H1 (cell line): ENCODE measurements at regions not wholly inside any gene's neighbourhood (a gene's known extent, or its start where the extent isn't known, plus 50 kb on each side); places are given as distances from the start of the nearest gene placed in this dataset.

Experiments used
- CTCF ChIA-PET: fragments of 300-600 bp; sonication (Branson Sonifier 250); formaldehyde crosslinking; loops from one replicate; lab custom pipeline; 2021; ENCODE audit not compliant: partially characterized antibody; lab: Charles Lee
- POLR2A ChIA-PET: fragments of 300-600 bp; sonication (Branson Sonifier 250); formaldehyde crosslinking; loops from one replicate; lab custom pipeline; 2021; ENCODE audit warnings: inconsistent platforms; ENCODE audit not compliant: partially characterized antibody; lab: Charles Lee
- DNase-seq, 2 experiments: peaks; one replicate each; pipeline versions ENCODE4 v3.0.0 to v3.0.0-alpha.2; 2010 to 2022; ENCODE audit warnings: low spot score in 2 of 2, low read depth in 1 of 2, mixed read lengths in 1 of 2
- FAIRE-seq: peaks from 2 replicates; lab custom pipeline; 2011; peaks lifted over from hg19 to GRCh38; lab: Jason Lieb, UNC
- H2AFZ ChIP-seq: 2 replicates; pipeline ENCODE4 v1.8.1; 2012; ENCODE audit warnings: low read length, inconsistent platforms
- H2AK5ac ChIP-seq: 2 replicates; pipeline ENCODE4 v1.6.1; 2013; ENCODE audit warnings: low read depth, low read length
- H2BK120ac ChIP-seq: replicated peaks from 2 replicates; pipeline ENCODE3; 2013; ENCODE audit warnings: low read depth, low read length, inconsistent platforms
- H2BK12ac ChIP-seq: 2 replicates; pipeline ENCODE4 v1.6.1; 2013; ENCODE audit warnings: low read depth, low read length
- H2BK15ac ChIP-seq: 2 replicates; pipeline ENCODE4 v1.6.1; 2013; ENCODE audit warnings: low read length
- H2BK20ac ChIP-seq: 2 replicates; pipeline ENCODE4 v1.6.1; 2013; ENCODE audit warnings: low read length
- H2BK5ac ChIP-seq: 2 replicates; pipeline ENCODE4 v1.6.1; 2013; ENCODE audit warnings: low read depth, low read length
- H3K14ac ChIP-seq: 2 replicates; pipeline ENCODE4 v1.6.1; 2013; ENCODE audit warnings: inconsistent platforms; ENCODE audit not compliant: insufficient read length
- H3K18ac ChIP-seq: 2 replicates; pipeline ENCODE4 v1.6.1; 2013; ENCODE audit warnings: low read length; ENCODE audit errors: extremely low read depth
- H3K23ac ChIP-seq: 2 replicates; pipeline ENCODE4 v1.6.1; 2013; ENCODE audit warnings: inconsistent platforms; ENCODE audit not compliant: insufficient read length
- H3K23me2 ChIP-seq: 2 replicates; pipeline ENCODE4 v1.6.1; 2013; ENCODE audit warnings: low read depth, low read length
- H3K27ac ChIP-seq: 2 replicates; pipeline ENCODE4 v1.6.1; 2011; ENCODE audit warnings: low read depth, low read length, inconsistent platforms
- H3K27me3 ChIP-seq, 4 experiments: replicated peaks in 1 of 4; 1 replicate in 1 of 4; 2 replicates in 3 of 4; pipeline versions ENCODE4 v1.6.1 to v1.8.1; 2011 to 2013; ENCODE audit warnings: low read length in 3 of 4, mild to moderate bottlenecking in 3 of 4, inconsistent platforms in 2 of 4, mixed read lengths in 2 of 4, moderate library complexity in 1 of 4; ENCODE audit not compliant: control insufficient read depth in 3 of 4, insufficient read depth in 3 of 4; ENCODE audit errors: extremely low read depth in 1 of 4
- H3K36me3 ChIP-seq, 4 experiments: 2 replicates each; pipeline versions ENCODE4 v1.6.1 to v1.8.1; 2011 to 2013; ENCODE audit warnings: mild to moderate bottlenecking in 4 of 4, low read length in 3 of 4, moderate library complexity in 2 of 4, control low read depth in 1 of 4, inconsistent platforms in 1 of 4; ENCODE audit not compliant: insufficient read depth in 4 of 4, control insufficient read depth in 2 of 4
- H3K4ac ChIP-seq: replicated peaks from 2 replicates; pipeline ENCODE3; 2013; ENCODE audit warnings: low read length, low read depth, mixed read lengths, inconsistent platforms; ENCODE audit not compliant: insufficient read length
- H3K4me1 ChIP-seq, 4 experiments: replicated peaks in 1 of 4; 1 replicate in 1 of 4; 2 replicates in 3 of 4; pipeline versions ENCODE4 v1.6.1 to v1.8.1; 2011 to 2013; ENCODE audit warnings: low read length in 3 of 4, inconsistent platforms in 2 of 4, mixed read lengths in 1 of 4; ENCODE audit not compliant: insufficient read depth in 4 of 4, control insufficient read depth in 3 of 4
- H3K4me2 ChIP-seq, 2 experiments: 2 replicates each; pipeline versions ENCODE4 v1.6.1 to v1.8.1; 2011 to 2013; ENCODE audit warnings: low read depth in 2 of 2, low read length in 2 of 2, control low read depth in 1 of 2, inconsistent platforms in 1 of 2, mild to moderate bottlenecking in 1 of 2; ENCODE audit not compliant: insufficient read depth in 1 of 2
- H3K4me3 ChIP-seq, 4 experiments: fragments of 200-600, 300-600 bp in 1 of 4; sonication (generic), shearing (Covaris generic), sonication (Bioruptor Twin) in 1 of 4; 2 replicates each; pipeline versions ENCODE4 v1.5.1 to v1.8.1; 2011 to 2016; ENCODE audit warnings: low read length in 4 of 4, low read depth in 3 of 4, control low read depth in 2 of 4, inconsistent platforms in 2 of 4, mild to moderate bottlenecking in 2 of 4, mixed read lengths in 1 of 4, moderate library complexity in 1 of 4; ENCODE audit not compliant: insufficient read depth in 2 of 4; ENCODE audit errors: extremely low read depth in 1 of 4
- H3K56ac ChIP-seq: replicated peaks from 2 replicates; pipeline ENCODE3; 2013; ENCODE audit warnings: low read depth, mild to moderate bottlenecking, mixed read lengths, low read length, inconsistent platforms; ENCODE audit not compliant: insufficient read length
- H3K79me1 ChIP-seq: 2 replicates; pipeline ENCODE4 v1.6.1; 2013; ENCODE audit warnings: low read depth, low read length, control low read depth
- H3K79me2 ChIP-seq, 2 experiments: 2 replicates each; pipeline versions ENCODE4 v1.6.1 to v1.8.1; 2012 to 2013; ENCODE audit warnings: low read length in 2 of 2, mild to moderate bottlenecking in 2 of 2, inconsistent platforms in 1 of 2; ENCODE audit not compliant: insufficient read depth in 2 of 2, control insufficient read depth in 1 of 2
- H3K9ac ChIP-seq, 4 experiments: replicated peaks in 1 of 4; 1 replicate in 1 of 4; 2 replicates in 3 of 4; pipeline versions ENCODE4 v1.6.1 to v1.8.1; 2011 to 2013; ENCODE audit warnings: low read depth in 3 of 4, low read length in 3 of 4, control low read depth in 2 of 4, mild to moderate bottlenecking in 2 of 4, moderate library complexity in 2 of 4, inconsistent platforms in 1 of 4; ENCODE audit errors: extremely low read depth in 1 of 4
- H3K9me3 ChIP-seq, 2 experiments: 2 replicates each; pipeline versions ENCODE4 v1.6.1 to v1.8.1; 2012 to 2013; ENCODE audit warnings: mild to moderate bottlenecking in 2 of 2, moderate library complexity in 2 of 2, control low read depth in 1 of 2, inconsistent platforms in 1 of 2, low read depth in 1 of 2, low read length in 1 of 2, mixed read lengths in 1 of 2; ENCODE audit not compliant: insufficient read depth in 2 of 2
- H4K20me1 ChIP-seq, 2 experiments: replicated peaks in 1 of 2; 2 replicates each; pipeline versions ENCODE3 to v1.8.1; 2011 to 2013; ENCODE audit warnings: inconsistent platforms in 2 of 2, low read length in 2 of 2, mild to moderate bottlenecking in 1 of 2; ENCODE audit not compliant: insufficient read depth in 2 of 2, control insufficient read depth in 1 of 2
- H4K5ac ChIP-seq: 2 replicates; pipeline ENCODE4 v1.6.1; 2013; ENCODE audit warnings: low read length, low read depth, mixed read lengths, inconsistent platforms; ENCODE audit not compliant: insufficient read length
- H4K8ac ChIP-seq: 2 replicates; pipeline ENCODE4 v1.8.0; 2013; ENCODE audit warnings: mild to moderate bottlenecking, moderate library complexity, low read length, inconsistent platforms; ENCODE audit not compliant: insufficient read depth; ENCODE audit errors: extremely low read depth
- H4K91ac ChIP-seq: replicated peaks from 2 replicates; pipeline ENCODE3; 2013; ENCODE audit warnings: low read length, mixed read lengths, inconsistent platforms; ENCODE audit not compliant: insufficient read length
- RBBP5 ChIP-seq: IDR thresholded peaks from 2 replicates; pipeline ENCODE4 v1.7.1; 2012; ENCODE audit warnings: low read depth, mild to moderate bottlenecking, inconsistent platforms, low read length, moderate library complexity, borderline replicate concordance
- TEAD4 ChIP-seq: IDR thresholded peaks from 2 replicates; pipeline ENCODE4 v1.6.1; 2012; ENCODE audit warnings: low read depth, low read length, inconsistent platforms, mixed read lengths
- WGBS, 2 experiments: shearing (Covaris generic) in 1 of 2; methylation state at CpG; one replicate each; pipeline versions ENCODE4 v1.1.6 to v1.1.7; 2013 to 2015; ENCODE audit warnings: low lambda C conversion rate in 2 of 2, mixed read lengths in 2 of 2, inconsistent platforms in 1 of 2, low coverage in 1 of 2, missing lambda C conversion rate in 1 of 2; ENCODE audit not compliant: insufficient replicate concordance in 2 of 2, insufficient coverage in 1 of 2, insufficient read length in 1 of 2; ENCODE audit errors: extremely low coverage in 1 of 2, missing lambda C conversion rate in 1 of 2; 5-methylcytosine and 5-hydroxymethylcytosine counted together

DNA sequence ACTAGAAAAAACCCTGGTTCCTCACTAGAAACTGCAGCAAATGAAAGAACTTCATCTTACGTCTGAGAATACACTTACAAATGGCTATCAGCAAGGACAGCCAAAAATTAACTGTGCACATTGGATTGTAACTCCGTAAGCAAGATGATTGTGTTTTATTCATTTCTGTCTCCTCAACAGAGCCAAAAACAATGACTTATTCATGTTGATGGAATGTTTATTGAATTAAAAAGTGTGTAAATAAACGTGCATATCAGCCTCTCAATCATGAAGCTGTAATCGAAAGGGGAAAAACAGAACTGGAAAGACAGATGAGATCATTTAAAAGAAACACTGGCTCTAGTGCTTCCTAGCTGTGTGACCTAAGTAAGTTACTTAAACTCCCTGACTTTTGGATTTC lies 307.5 kb upstream of the ZC3H12C start:
- Histone ChIP-seq H4K20me1 (no peaks in the 10 kb centered on the region), H3K9ac (no peak overlapping the region), H4K91ac (no peak overlapping the region), H3K14ac (no peak overlapping the region), H2BK12ac (no peak overlapping the region), H3K23ac (no peak overlapping the region), H2BK20ac (no peak overlapping the region), H3K56ac (no peak overlapping the region), H3K27me3 (no peaks in the 10 kb centered on the region), H3K79me1 (no peaks in the 10 kb centered on the region), H3K4ac (no peak overlapping the region), H3K4me3 (no peak overlapping the region), H4K8ac (no peak overlapping the region), H3K9me3 (no peaks in the 10 kb centered on the region), H4K5ac (no peak overlapping the region), H3K23me2 (no peaks in the 10 kb centered on the region), H3K36me3 (no peaks in the 10 kb centered on the region), H3K18ac (no peak overlapping the region), H3K27ac (no peak overlapping the region), H2AFZ (no peak overlapping the region), H2BK5ac (no peak overlapping the region), H2AK5ac (no peak overlapping the region), H3K79me2 (no peaks in the 10 kb centered on the region)
- FAIRE-seq = no peak
- ChIA-PET POLR2A (no interaction called here), CTCF (no interaction called here)
- 87% methylated on average over 4 of the region's 4 CpGs; no CpG with 5 or more reads in 1 of the 2 experiments for WGBS, 2 experiments
- no peak for DNase-seq
- TF ChIP-seq TEAD4 (no peak), RBBP5 (no peak)
- TF ChIP-seq, all 59 proteins: peak for 0
- Histone ChIP-seq H3K4me2 (no peak overlapping the region), H2BK15ac (no peak overlapping the region), H3K4me1 (peaks cover 0 to 6% (median 0%) of the 10 kb centered on the region in 4 experiments; a peak in 1 of 7 replicates), H2BK120ac (no peak overlapping the region)
